ENCODE measurements at regions not wholly inside any gene's neighbourhood (a gene's known extent, or its start where the extent isn't known, plus 50 kb on each side); places are given as distances from the start of the nearest gene placed in this dataset.

DNA sequence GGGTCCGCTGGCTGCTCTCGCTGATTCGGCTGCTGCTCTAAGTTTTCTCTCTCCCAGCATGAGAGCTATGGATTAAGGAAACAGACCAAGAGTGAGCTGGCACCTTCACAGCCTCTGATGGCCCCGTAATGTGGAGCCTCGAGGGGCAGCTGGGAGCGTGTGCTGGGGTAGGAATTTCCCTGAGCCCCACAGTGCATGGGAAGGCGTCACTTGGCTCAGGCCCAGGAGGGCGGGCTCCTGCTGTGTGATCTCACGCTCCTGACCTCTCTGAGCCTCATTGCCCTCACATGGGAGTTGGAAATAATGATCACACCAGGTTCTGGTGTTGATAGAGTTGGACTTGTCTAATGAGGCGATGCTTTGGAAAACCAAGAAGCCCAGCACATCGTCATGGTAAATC, 238.6 kb upstream of the CRY1 start:
- TF ChIP-seq CTCF (IDR thresholded peaks at IDR 0.05), result no peak
- H3K36me3 ChIP-seq, result no peaks in the 10 kb centered on the region
- intact Hi-C loops (cut with DNase I), result no loop called here
- H3K27ac ChIP-seq, result no peak overlapping the region
- peaks cover 0 to 8% of the 10 kb centered on the region in 2 donors for H3K4me1 ChIP-seq
- ATAC-seq (no peak), DNase-seq (no peak)
- no peaks in the 10 kb centered on the region for H3K9me3 ChIP-seq
- H3K27me3 ChIP-seq, result peaks cover 0 to 34% of the 10 kb centered on the region in 2 donors
- H3K4me3 ChIP-seq, result no peak overlapping the region

DNA sequence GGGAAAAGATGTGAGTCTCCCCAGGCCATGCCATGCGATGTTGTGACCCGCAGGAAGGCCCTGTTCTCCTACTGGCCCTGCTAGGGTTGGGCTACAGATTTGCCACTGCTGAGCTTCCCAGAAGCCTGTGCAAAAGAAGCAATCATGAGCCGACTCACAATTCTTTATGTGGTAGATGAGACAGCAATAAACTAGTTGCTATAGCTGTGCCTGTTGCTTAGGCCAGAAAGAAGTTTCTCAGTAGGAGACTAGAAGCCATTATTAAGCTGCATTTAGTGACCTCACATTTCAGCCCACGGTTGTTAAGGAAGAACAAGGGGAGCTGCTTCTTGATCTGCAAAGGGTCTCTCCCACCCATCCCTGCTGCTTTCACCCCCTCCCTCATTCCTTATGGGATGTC, 239.4 kb upstream of the CRY1 start:
- Histone ChIP-seq H3K9me3 (no peaks in the 10 kb centered on the region), H3K27ac (no peak overlapping the region), H3K4me1 (peaks cover 0 to 8% of the 10 kb centered on the region in 2 donors), H3K36me3 (no peaks in the 10 kb centered on the region), H3K4me3 (no peak overlapping the region), H3K27me3 (peaks cover 0 to 34% of the 10 kb centered on the region in 2 donors)
- no peak for TF ChIP-seq CTCF (IDR thresholded peaks at IDR 0.05)
- no peak for ATAC-seq
- DNase-seq, result no peak
- intact Hi-C loops (cut with DNase I), result no loop called here

- H3K27ac ChIP-seq, result no peak overlapping the region
- H3K4me1 ChIP-seq, result no peaks in the 10 kb centered on the region
- H3K27me3 ChIP-seq, result peaks cover 0 to 18% of the 10 kb centered on the region in 2 donors
- no peaks in the 10 kb centered on the region for H3K36me3 ChIP-seq
- no peak overlapping the region for H3K4me3 ChIP-seq
- intact Hi-C loops (cut with DNase I), result no loop called here
- ATAC-seq (no peak), DNase-seq (no peak)
- no peaks in the 10 kb centered on the region for H3K9me3 ChIP-seq
- no peak for TF ChIP-seq CTCF (IDR thresholded peaks at IDR 0.05)
These were observed 242.6 kb upstream of the CRY1 start for GRCh38 chr12:107335802-107336570.

- no peaks in the 10 kb centered on the region for H3K36me3 ChIP-seq
- no peak overlapping the region for H3K27ac ChIP-seq
- H3K4me1 ChIP-seq, result no peaks in the 10 kb centered on the region
- no peak for TF ChIP-seq CTCF (IDR thresholded peaks at IDR 0.05)
- no peak for DNase-seq
- intact Hi-C loops (cut with DNase I), result no loop called here
- no peak for ATAC-seq
- H3K27me3 ChIP-seq, result peaks cover 0 to 11% of the 10 kb centered on the region in 2 donors
- H3K4me3 ChIP-seq, result no peak overlapping the region
- H3K9me3 ChIP-seq, result no peaks in the 10 kb centered on the region
These were observed 243.3 kb upstream of the CRY1 start for GRCh38 chr12:107336695-107337094.

DNA sequence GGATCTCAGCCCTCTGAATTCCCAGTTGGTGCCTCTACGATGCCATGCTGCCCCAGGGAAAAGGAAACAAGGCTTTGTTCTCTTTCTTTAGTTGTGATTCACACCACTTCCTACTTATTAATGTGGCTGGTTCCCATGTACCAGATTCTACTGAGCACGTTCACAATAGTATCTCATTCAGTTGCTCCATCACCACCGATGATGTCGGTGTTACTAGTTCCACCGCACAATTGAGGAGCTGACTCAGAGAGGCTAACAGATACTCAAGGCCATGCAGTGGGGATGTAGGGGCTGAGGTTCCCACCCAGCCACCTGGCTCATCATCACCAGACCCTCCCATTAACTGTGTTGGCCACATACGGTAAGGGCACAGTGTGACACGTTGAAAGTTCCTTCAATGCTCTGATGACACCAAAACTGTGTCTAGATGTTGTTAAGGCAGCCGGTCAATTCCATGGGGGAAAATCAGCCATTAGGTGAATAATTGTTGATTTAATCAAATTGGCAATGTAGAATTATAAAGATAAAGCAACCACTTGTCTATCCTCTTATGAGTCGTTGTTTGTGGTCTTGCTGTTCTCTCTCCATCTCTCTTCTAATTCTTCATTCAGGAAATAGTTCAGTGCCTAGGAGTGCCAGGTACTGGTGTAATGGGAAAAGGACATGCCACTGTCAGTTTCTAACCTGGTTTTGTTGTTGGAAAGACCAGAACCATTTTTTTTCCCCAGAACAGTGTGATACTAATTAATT, 244.2 kb upstream of the CRY1 start:
- Histone ChIP-seq H3K4me3 (no peak overlapping the region), H3K27ac (no peak overlapping the region), H3K36me3 (no peaks in the 10 kb centered on the region), H3K27me3 (peaks cover 0 to 6% of the 10 kb centered on the region in 2 donors), H3K4me1 (no peaks in the 10 kb centered on the region), H3K9me3 (no peaks in the 10 kb centered on the region)
- DNase-seq, result no peak
- intact Hi-C loops (cut with DNase I), result no loop called here
- ATAC-seq, result no peak
- no peak for TF ChIP-seq CTCF (IDR thresholded peaks at IDR 0.05)

Measured in left lung (tissue), 4 donors.